Fibroblast of mammary gland (primary cell): ENCODE measurements at regions not wholly inside any gene's neighbourhood (a gene's known extent, or its start where the extent isn't known, plus 50 kb on each side); places are given as distances from the start of the nearest gene placed in this dataset.

ENCODE experiments used
- DNase-seq: peaks from one replicate; pipeline ENCODE4 v3.0.0-alpha.2; 2010; ENCODE audit warnings: low read depth
- H3K4me3 ChIP-seq: 2 replicates; pipeline ENCODE4 v1.5.1; 2011; ENCODE audit warnings: low read depth, mild to moderate bottlenecking, low read length, moderate library complexity; ENCODE audit not compliant: control insufficient read depth
- CTCF ChIP-seq: conservative IDR thresholded peaks from 2 replicates; pipeline ENCODE4 v1.5.1; 2011; ENCODE audit warnings: low read depth, low read length, inconsistent platforms; ENCODE audit not compliant: control insufficient read depth, insufficient read depth

GRCh38 chr16:52652033-52652432 lies 105.1 kb upstream of the TOX3 start:
- no peak for DNase-seq
- no peak for TF ChIP-seq CTCF
- no peak overlapping the region for H3K4me3 ChIP-seq

DNA sequence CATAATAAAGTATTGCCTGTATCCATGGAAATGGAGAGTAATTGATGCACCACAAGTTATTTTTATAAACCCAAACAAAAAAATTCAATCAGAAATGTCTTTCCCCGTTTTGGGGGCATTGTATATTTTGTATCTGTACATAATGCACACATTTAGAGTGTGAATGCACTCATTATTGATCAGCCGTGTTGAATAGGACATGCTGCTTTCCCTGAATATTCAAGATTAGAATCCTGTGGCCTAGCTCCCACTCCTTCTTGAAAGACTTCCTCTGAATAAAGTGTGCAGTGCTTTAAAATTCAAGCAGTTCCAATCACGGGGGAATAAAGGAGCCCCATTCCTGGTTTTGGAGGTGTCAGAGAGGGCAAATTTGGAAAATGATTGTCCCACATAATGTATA lies 103.8 kb upstream of the TOX3 start:
- DNase-seq, result no peak
- TF ChIP-seq CTCF, result no peak
- no peak overlapping the region for H3K4me3 ChIP-seq

- no peak overlapping the region for H3K4me3 ChIP-seq
- TF ChIP-seq CTCF, result no peak
- DNase-seq, result no peak
Observed at GRCh38 chr16:52650318-52650717, 103.4 kb upstream of the TOX3 start.

DNA sequence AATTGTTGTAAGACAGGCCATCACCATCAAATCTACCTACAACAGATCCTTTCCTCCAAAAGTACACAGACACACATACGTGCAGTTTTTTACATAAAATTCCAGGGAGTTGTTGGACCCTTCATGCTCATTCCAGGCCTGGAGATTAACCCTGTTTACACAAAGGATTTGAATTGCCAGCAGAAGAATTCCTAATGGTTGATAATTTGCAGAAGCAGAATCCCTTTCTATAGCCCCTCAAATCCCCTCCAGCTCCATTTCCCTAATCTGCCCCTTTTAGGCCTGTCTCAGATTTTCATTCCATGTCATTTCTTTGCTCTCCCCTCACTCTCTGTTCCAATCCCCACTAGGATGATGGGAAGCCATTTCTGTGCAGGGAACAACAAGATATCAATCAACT lies 102.9 kb upstream of the TOX3 start:
- H3K4me3 ChIP-seq, result no peak overlapping the region
- TF ChIP-seq CTCF, result no peak
- no peak for DNase-seq

- no peak overlapping the region for H3K4me3 ChIP-seq
- no peak for DNase-seq
- TF ChIP-seq CTCF, result no peak
Observed at GRCh38 chr16:52647588-52647987, 100.6 kb upstream of the TOX3 start.

- DNase-seq, result no peak
- H3K4me3 ChIP-seq, result no peak overlapping the region
- no peak for TF ChIP-seq CTCF
Observed at GRCh38 chr16:52643006-52643405, 96.1 kb upstream of the TOX3 start.

DNA sequence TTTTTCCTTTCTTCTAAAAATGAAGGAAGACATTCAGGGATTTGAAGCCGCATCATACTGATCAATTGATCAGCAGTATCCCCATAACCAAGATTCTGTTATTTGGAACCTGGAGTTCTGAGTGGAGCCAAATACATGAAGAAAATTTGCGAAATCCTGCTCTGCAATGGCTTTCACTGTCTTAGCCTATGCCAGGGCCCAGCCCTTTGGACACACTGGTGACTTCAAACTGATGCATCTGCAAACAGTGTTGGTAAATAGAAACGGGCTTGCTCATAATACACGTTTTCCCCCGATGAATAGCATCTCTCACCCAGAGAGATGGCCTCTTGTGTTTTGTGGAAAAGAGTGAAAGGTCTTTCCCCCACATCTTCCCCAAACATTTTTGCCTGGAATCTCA lies 87.6 kb upstream of the TOX3 start:
- no peak for DNase-seq
- no peak overlapping the region for H3K4me3 ChIP-seq
- no peak for TF ChIP-seq CTCF
